Mucosa of descending colon (tissue), 3 donors: ENCODE measurements at regions not wholly inside any gene's neighbourhood (a gene's known extent, or its start where the extent isn't known, plus 50 kb on each side); places are given as distances from the start of the nearest gene placed in this dataset.

Experiments
- ATAC-seq: fragments of 200-7000 bp; cut with Tn5 transposase; one replicate; pipeline ENCODE4 v1.9.1; 2020; ENCODE audit warnings: mild to moderate bottlenecking, moderate library complexity
- DNase-seq, 3 donors: peaks; one replicate each; pipeline ENCODE4 v3.0.0-alpha.2; 2020
- H3K36me3 ChIP-seq: fragments of 200-600 bp; one replicate; pipeline ENCODE4 v1.8.0; 2021; ENCODE audit warnings: low read depth, mild to moderate bottlenecking
- H3K4me1 ChIP-seq: fragments of 200-600 bp; one replicate; pipeline ENCODE4 v1.8.0; 2021; ENCODE audit warnings: low read depth, mild to moderate bottlenecking
- H3K4me3 ChIP-seq: fragments of 200-600 bp; one replicate; pipeline ENCODE4 v1.8.0; 2021; ENCODE audit warnings: mild to moderate bottlenecking
- H3K9me3 ChIP-seq: fragments of 200-600 bp; one replicate; pipeline ENCODE4 v1.8.0; 2021; ENCODE audit warnings: mild to moderate bottlenecking
- CTCF ChIP-seq: fragments of 200-600 bp; IDR thresholded peaks from one replicate; pipeline ENCODE4 v1.8.0; 2022; ENCODE audit warnings: antibody characterized with exemption, mild to moderate bottlenecking
- intact Hi-C, 2 donors: fragments of 100-400 bp; cut with DNase I in 1 of 2; cut with micrococcal nuclease in 1 of 2; formaldehyde crosslinking; loops; one replicate each; pipeline versions ENCODE4 v1.11.0 to v1.11.1; 2022; cut with DNase I, micrococcal nuclease
- donor health status: DM: no; HTN: no; CAD: no; lungs with moderate emphysema.
- donor health status: DM: no; HTN: no; CAD: no.
- donor health status: DM: no; HTN: yes; CAD: no.

DNA sequence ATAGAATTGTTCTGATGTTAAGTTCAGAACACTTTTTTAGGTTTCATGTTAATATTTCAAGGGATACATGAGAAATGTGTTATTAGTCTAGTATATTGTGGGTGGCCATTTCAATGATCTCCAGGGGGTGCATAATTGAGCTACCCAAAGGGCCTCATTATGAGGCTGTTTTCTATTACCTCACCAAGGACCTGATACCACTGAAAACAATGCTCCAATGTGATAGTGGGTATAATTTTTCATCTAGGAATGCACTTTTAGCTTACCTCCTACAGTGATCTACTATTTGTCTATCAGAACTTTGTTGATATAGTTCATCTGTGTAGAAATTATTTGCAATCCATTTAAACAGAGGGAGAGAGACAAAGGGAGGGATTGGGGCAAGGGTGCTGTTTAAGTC is 106.8 kb upstream of the HS3ST5 start:
- Histone ChIP-seq H3K9me3 (no peaks in the 10 kb centered on the region), H3K4me3 (no peak overlapping the region), H3K4me1 (peaks cover 6% of the 10 kb centered on the region), H3K36me3 (no peaks in the 10 kb centered on the region)
- DNase-seq (no peak), ATAC-seq (no peak)
- intact Hi-C loops, result no loop called here
- TF ChIP-seq CTCF, result no peak

DNA sequence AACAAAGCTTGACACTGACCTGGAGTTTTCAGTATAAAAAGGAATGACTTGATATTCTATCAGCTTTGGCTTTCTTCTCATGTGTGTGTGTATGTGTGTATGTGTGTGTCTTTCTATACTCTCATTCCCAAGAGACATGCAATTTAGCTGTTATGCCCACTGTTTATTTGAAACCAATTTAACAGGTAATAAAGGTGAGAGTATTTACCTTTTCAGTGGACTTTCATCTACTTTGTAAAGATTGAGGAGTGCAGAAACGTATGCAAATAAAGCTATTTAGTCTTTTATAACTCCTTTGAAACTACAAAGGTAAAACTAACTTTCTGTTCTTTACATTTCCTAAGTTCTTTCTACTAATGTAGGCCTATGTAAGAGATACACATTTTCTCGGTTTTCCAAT is 103.5 kb upstream of the HS3ST5 start:
- no peak for TF ChIP-seq CTCF
- Histone ChIP-seq H3K4me1 (peaks cover 6% of the 10 kb centered on the region), H3K4me3 (no peak overlapping the region), H3K36me3 (no peaks in the 10 kb centered on the region), H3K9me3 (no peaks in the 10 kb centered on the region)
- DNase-seq, result no peak
- intact Hi-C loops, result no loop called here
- ATAC-seq, result peak; percentile 88

DNA sequence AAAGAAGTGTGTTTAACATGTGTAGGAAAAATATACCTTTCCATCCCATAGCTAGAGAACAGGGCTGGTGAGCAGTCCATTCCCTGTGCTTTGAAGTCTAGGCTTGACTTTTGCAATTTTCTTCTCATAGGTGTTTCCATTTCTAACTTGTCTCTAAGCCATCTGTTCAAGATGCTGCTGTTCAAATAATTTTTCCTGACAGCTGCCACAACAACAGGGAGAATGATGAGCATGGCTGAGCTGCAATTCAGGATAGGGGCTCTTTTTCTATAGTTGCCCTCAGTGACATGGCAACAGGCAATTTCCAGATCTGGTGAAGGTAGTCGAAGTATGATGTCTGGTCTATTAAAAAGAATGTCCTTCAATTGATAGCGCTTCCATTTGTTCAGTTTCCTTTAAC is 103.0 kb upstream of the HS3ST5 start:
- intact Hi-C loops, result no loop called here

GRCh38 chr6:114439411-114439810 is 96.6 kb upstream of the HS3ST5 start:
- TF ChIP-seq CTCF, result no peak
- Histone ChIP-seq H3K9me3 (no peaks in the 10 kb centered on the region), H3K4me3 (no peak overlapping the region), H3K36me3 (no peaks in the 10 kb centered on the region), H3K4me1 (no peaks in the 10 kb centered on the region)
- DNase-seq, result no peak
- no peak for ATAC-seq
- intact Hi-C loops, result no loop called here

More for the DNA sequence above, 103.0 kb upstream of the HS3ST5 start:
- no peak for TF ChIP-seq CTCF
- peaks cover 6% of the 10 kb centered on the region for H3K4me1 ChIP-seq
- no peak overlapping the region for H3K4me3 ChIP-seq
- no peaks in the 10 kb centered on the region for H3K9me3 ChIP-seq
- H3K36me3 ChIP-seq, result no peaks in the 10 kb centered on the region
- DNase-seq (no peak), ATAC-seq (peak; percentile 29)

DNA sequence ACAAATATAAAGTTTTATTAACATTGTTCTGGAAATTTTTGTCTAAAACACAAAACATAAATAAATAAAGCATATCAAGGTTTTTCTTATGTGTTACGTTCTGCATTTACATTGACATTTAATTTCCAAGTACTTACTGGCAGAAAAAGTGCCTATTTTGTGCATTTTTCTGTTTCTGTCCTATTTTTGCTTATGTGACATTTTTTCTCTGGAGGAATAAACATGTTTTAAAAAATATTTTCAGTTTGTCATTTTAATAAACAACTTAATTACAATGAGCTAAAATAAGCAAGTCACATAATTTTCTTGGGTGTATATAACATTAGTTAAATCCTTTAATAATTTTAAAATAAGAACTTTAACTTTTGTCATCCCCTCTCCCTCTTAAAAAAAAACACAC is 94.4 kb upstream of the HS3ST5 start:
- no peaks in the 10 kb centered on the region for H3K9me3 ChIP-seq
- H3K4me1 ChIP-seq, result no peaks in the 10 kb centered on the region
- intact Hi-C loops, result no loop called here
- ATAC-seq, result no peak
- H3K4me3 ChIP-seq, result no peak overlapping the region
- no peaks in the 10 kb centered on the region for H3K36me3 ChIP-seq
- no peak for DNase-seq
- TF ChIP-seq CTCF, result no peak

GRCh38 chr6:114436691-114437090 is 93.9 kb upstream of the HS3ST5 start:
- no peaks in the 10 kb centered on the region for H3K9me3 ChIP-seq
- intact Hi-C loops, result no loop called here
- no peak overlapping the region for H3K4me3 ChIP-seq
- H3K36me3 ChIP-seq, result no peaks in the 10 kb centered on the region
- no peaks in the 10 kb centered on the region for H3K4me1 ChIP-seq
- ATAC-seq (no peak), DNase-seq (no peak)
- no peak for TF ChIP-seq CTCF
